ENCODE measurements at regions not wholly inside any gene's neighbourhood (a gene's known extent, or its start where the extent isn't known, plus 50 kb on each side); places are given as distances from the start of the nearest gene placed in this dataset.

- TF ChIP-seq CTCF (IDR thresholded peaks at IDR 0.05) (no peak), POLR2A (IDR thresholded peaks at IDR 0.05) (no peak)
Observed at GRCh38 chr2:180679693-180680092, 300.7 kb upstream of the UBE2E3 start.

Data from Peyer's patch (tissue), 4 donors.